ENCODE measurements at regions not wholly inside any gene's neighbourhood (a gene's known extent, or its start where the extent isn't known, plus 50 kb on each side); places are given as distances from the start of the nearest gene placed in this dataset.

GRCh38 chr5:133838286-133838685 lies 130.1 kb downstream of the C5orf15 start:
- no peak for FAIRE-seq
- DNase-seq (ENCODE audit: insufficient read length, low spot score), result no peak

- FAIRE-seq (no peak), DNase-seq (ENCODE audit: insufficient read length, low spot score) (peak; percentile 36)
These were observed 136.8 kb downstream of the C5orf15 start for GRCh38 chr5:133831491-133832224.

DNA sequence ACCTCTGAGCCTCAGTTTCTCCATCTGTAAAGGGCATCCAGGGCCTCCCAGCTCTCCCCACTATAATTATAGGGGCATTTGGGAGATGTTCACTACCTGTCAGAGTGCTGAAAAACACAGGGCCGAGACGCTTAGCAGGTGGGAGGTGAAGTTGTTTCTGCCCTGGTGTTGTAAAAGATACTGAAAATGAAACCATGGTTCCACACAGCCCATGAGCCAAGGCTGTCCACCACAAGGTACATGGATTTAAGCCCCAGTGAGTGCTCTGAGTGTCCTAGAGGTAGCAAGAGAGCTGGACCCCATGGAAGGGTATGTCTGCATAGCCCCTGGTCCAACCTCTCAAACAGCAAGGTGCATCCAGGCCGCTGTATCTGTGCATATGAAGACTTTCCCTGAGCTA lies 137.5 kb downstream of the C5orf15 start:
- no peak for DNase-seq (ENCODE audit: insufficient read length, low spot score)
- FAIRE-seq, result no peak

- no peak for FAIRE-seq
These were observed 138.1 kb downstream of the C5orf15 start for GRCh38 chr5:133830281-133830680.

DNA sequence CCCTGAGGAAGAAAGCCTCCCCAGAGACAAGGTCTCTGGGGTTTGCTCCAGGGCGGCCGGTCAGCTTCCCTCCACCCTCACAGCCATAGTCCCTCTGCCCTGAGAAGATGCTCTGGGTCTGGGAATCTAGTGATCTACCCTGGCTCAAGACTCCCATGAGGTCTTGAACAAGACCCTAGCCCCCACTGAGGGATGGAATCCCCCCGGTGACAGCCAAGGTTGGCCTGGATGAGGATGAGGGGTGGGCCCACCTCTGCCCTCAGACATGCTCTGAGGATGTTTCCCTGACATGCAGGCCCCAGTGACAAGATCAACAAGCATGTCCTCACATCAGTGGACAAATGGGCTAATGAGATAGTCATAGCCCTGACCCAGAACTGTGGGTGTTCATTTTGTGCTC lies 138.6 kb downstream of the C5orf15 start:
- FAIRE-seq (no peak), DNase-seq (ENCODE audit: insufficient read length, low spot score) (no peak)

More at GRCh38 chr5:133830281-133830680, 138.1 kb downstream of the C5orf15 start:
- no peak for DNase-seq (ENCODE audit: insufficient read length, low spot score)

- FAIRE-seq (no peak), DNase-seq (ENCODE audit: insufficient read length, low spot score) (no peak)
These were observed 139.7 kb downstream of the C5orf15 start for GRCh38 chr5:133828722-133829121.

- no peak for DNase-seq (ENCODE audit: insufficient read length, low spot score)
- no peak for FAIRE-seq
These were observed 140.6 kb downstream of the C5orf15 start for GRCh38 chr5:133827830-133828229.

GRCh38 chr5:133827011-133827410 lies 141.4 kb downstream of the C5orf15 start:
- DNase-seq (ENCODE audit: insufficient read length, low spot score), result no peak
- no peak for FAIRE-seq

- no peak for FAIRE-seq
- no peak for DNase-seq (ENCODE audit: insufficient read length, low spot score)
These were observed 142.7 kb downstream of the C5orf15 start for GRCh38 chr5:133825631-133826289.

GRCh38 chr5:133824661-133825254 lies 143.7 kb downstream of the C5orf15 start:
- DNase-seq (ENCODE audit: insufficient read length, low spot score), result no peak
- no peak for FAIRE-seq

- FAIRE-seq (no peak), DNase-seq (ENCODE audit: insufficient read length, low spot score) (no peak)
These were observed 146.5 kb downstream of the C5orf15 start for GRCh38 chr5:133821889-133822288.

- FAIRE-seq (no peak), DNase-seq (ENCODE audit: insufficient read length, low spot score) (no peak)
These were observed 147.1 kb downstream of the C5orf15 start for GRCh38 chr5:133821311-133821741.

GRCh38 chr5:133820507-133820906 lies 147.9 kb downstream of the C5orf15 start:
- FAIRE-seq (no peak), DNase-seq (ENCODE audit: insufficient read length, low spot score) (no peak)

DNA sequence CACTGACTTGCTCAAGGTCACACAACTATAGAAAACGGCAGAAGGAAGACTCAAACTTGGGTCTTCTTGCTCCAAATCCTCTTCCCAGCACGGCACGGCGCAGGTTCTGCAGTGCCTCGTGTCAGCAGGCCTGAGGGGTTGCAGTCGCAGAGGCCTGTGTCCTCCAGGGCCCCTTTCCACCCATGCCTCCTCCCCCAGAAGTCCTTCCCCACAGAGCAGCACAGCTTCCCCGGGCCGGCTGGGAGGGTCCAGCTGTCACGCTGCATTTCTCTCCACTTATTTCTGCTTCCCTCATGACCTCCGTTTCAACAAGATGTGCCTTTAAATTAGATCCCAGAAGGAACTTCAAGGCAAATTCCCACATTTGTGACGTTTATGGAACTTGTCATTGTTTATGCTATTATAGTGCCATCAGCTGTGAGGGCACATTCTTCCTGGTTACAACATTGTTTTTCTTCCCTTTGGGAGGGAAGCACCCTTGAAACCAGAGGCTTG lies 148.4 kb downstream of the C5orf15 start:
- no peak for FAIRE-seq
- DNase-seq (ENCODE audit: insufficient read length, low spot score), result no peak

GRCh38 chr5:133818869-133819600 lies 149.4 kb downstream of the C5orf15 start:
- DNase-seq (ENCODE audit: insufficient read length, low spot score), result no peak
- no peak for FAIRE-seq

GRCh38 chr5:133818031-133818431 lies 150.4 kb downstream of the C5orf15 start:
- DNase-seq (ENCODE audit: insufficient read length, low spot score) (no peak), FAIRE-seq (no peak)

GRCh38 chr5:133817456-133817855 lies 151.0 kb downstream of the C5orf15 start:
- DNase-seq (ENCODE audit: insufficient read length, low spot score) (no peak), FAIRE-seq (no peak)

DNA sequence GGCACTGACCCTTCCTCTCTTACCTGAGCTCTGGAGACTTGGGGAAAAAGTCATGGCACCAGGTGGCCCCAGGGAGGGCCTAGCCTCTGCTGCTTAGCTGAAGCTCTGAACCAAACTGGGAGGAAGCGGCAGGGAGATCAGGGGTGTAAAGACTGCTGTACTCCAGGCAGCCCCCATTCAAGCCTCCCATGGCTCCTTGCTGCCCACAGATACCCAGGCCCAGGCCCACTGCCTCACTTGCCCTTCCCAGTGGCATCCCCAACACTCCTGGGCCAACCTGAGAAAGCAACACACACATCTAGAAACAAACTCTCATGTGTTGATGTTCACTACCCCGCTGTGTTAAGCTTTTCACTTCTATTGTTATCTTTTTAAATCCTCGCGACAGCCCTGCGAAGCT lies 151.6 kb downstream of the C5orf15 start:
- DNase-seq (ENCODE audit: insufficient read length, low spot score), result no peak

GRCh38 chr5:133814152-133814551 lies 154.3 kb downstream of the C5orf15 start:
- DNase-seq (ENCODE audit: insufficient read length, low spot score), result no peak

More for the DNA sequence above, 151.6 kb downstream of the C5orf15 start:
- FAIRE-seq, result no peak

DNA sequence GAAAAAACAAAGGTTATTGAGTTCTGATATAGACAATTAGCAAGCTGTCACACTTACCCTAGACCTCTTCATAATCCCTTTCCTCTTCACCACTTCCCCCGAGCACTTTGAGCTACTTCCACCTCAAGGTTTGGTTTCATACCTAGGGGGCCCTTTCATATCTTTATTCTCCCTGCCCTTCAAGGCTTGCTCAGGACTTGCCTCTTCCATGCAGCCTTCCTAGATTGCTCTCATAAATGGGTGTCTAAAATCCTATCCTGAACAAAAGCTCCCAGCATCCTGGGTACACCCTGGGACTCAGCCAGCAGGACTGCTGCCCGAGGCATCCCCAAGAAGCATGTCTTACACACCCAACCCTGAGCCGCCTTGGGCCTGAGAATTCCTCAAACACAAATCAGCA lies 157.3 kb downstream of the C5orf15 start:
- FAIRE-seq, result no peak
- DNase-seq (ENCODE audit: insufficient read length, low spot score), result no peak

More at GRCh38 chr5:133814152-133814551, 154.3 kb downstream of the C5orf15 start:
- no peak for FAIRE-seq

DNA sequence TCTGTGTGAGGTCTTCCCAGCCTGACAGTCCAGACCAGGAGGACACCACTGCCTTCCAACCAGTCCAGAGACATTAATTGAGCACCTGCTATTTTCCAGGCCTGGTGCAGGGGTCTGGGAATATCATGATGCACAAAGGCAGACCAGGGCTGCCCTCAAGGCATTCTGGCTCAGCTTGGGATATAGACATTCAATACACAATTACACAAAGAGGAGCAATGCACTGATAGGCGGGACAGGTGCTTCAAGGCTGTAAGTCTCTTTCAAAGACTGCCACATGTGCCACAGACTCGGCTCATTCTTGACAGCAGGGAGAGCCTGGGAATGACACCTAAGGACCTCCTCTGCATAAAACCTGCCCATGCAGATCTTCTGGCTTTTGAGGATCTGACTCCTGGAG lies 158.6 kb downstream of the C5orf15 start:
- FAIRE-seq (no peak), DNase-seq (ENCODE audit: insufficient read length, low spot score) (no peak)
